GM18507 (cell line): ENCODE measurements at regions not wholly inside any gene's neighbourhood (a gene's known extent, or its start where the extent isn't known, plus 50 kb on each side); places are given as distances from the start of the nearest gene placed in this dataset.

Experiments used
- DNase-seq: peaks from one replicate; pipeline ENCODE4 v3.0.0; 2011; ENCODE audit warnings: low read depth; ENCODE audit not compliant: insufficient read length; ENCODE audit errors: extremely low spot score
- FAIRE-seq: peaks from 2 replicates; lab custom pipeline; 2011; peaks lifted over from hg19 to GRCh38; lab: Jason Lieb, UNC

- DNase-seq (no peak), FAIRE-seq (no peak)
These were observed 735.0 kb downstream of the FGF9 start for GRCh38 chr13:22405891-22406290.

GRCh38 chr13:22412452-22412851, 741.6 kb downstream of the FGF9 start:
- FAIRE-seq (no peak), DNase-seq (no peak)

- FAIRE-seq: no peak
- DNase-seq: no peak
These were observed 751.1 kb downstream of the FGF9 start for GRCh38 chr13:22422023-22422422.

GRCh38 chr13:22422712-22423111, 751.8 kb downstream of the FGF9 start:
- DNase-seq: no peak
- FAIRE-seq: no peak

GRCh38 chr13:22423261-22423660, 752.4 kb downstream of the FGF9 start:
- FAIRE-seq (no peak), DNase-seq (no peak)

- DNase-seq (no peak), FAIRE-seq (no peak)
These were observed 754.2 kb downstream of the FGF9 start for GRCh38 chr13:22425087-22425486.

GRCh38 chr13:22427066-22427465, 753.7 kb upstream of the SGCG start:
- no peak for FAIRE-seq

GRCh38 chr13:22427783-22428182, 753.0 kb upstream of the SGCG start:
- DNase-seq (no peak), FAIRE-seq (no peak)

More at GRCh38 chr13:22427066-22427465, 753.7 kb upstream of the SGCG start:
- DNase-seq: no peak

GRCh38 chr13:22428188-22428828, 752.5 kb upstream of the SGCG start:
- FAIRE-seq: no peak

GRCh38 chr13:22432690-22433089, 748.1 kb upstream of the SGCG start:
- DNase-seq (no peak), FAIRE-seq (no peak)

More at GRCh38 chr13:22428188-22428828, 752.5 kb upstream of the SGCG start:
- no peak for DNase-seq

- DNase-seq (no peak), FAIRE-seq (no peak)
These were observed 733.5 kb upstream of the SGCG start for GRCh38 chr13:22447132-22447886.

GRCh38 chr13:22449251-22449650, 731.5 kb upstream of the SGCG start:
- DNase-seq (no peak), FAIRE-seq (no peak)

GRCh38 chr13:22451327-22451741, 729.4 kb upstream of the SGCG start:
- DNase-seq (no peak), FAIRE-seq (no peak)

- no peak for FAIRE-seq
- no peak for DNase-seq
These were observed 726.2 kb upstream of the SGCG start for GRCh38 chr13:22454586-22454985.

GRCh38 chr13:22455036-22455435, 725.7 kb upstream of the SGCG start:
- FAIRE-seq: no peak
- DNase-seq: no peak

- FAIRE-seq: no peak
- DNase-seq: no peak
These were observed 718.8 kb upstream of the SGCG start for GRCh38 chr13:22461854-22462490.

- no peak for DNase-seq
- no peak for FAIRE-seq
These were observed 717.7 kb upstream of the SGCG start for GRCh38 chr13:22463089-22463488.

- DNase-seq (no peak), FAIRE-seq (no peak)
These were observed 712.7 kb upstream of the SGCG start for GRCh38 chr13:22468045-22468444.

- DNase-seq: no peak
These were observed 712.0 kb upstream of the SGCG start for GRCh38 chr13:22468824-22469223.

GRCh38 chr13:22469452-22469851, 711.3 kb upstream of the SGCG start:
- FAIRE-seq: no peak
- no peak for DNase-seq

More at GRCh38 chr13:22468824-22469223, 712.0 kb upstream of the SGCG start:
- no peak for FAIRE-seq

- no peak for DNase-seq
- no peak for FAIRE-seq
These were observed 710.7 kb upstream of the SGCG start for GRCh38 chr13:22470075-22470474.
